IPS-18a (cell line): ENCODE measurements at regions not wholly inside any gene's neighbourhood (a gene's known extent, or its start where the extent isn't known, plus 50 kb on each side); places are given as distances from the start of the nearest gene placed in this dataset.
A peak's percentile ranks its signal among the peaks of the same experiment; 100 is the strongest.

Source experiments
- H3K27ac ChIP-seq: one replicate; pipeline ENCODE4 v1.5.1; 2013; ENCODE audit warnings: low read length
- H3K27me3 ChIP-seq: one replicate; pipeline ENCODE4 v1.6.1; 2013; ENCODE audit warnings: mild to moderate bottlenecking, low read length; ENCODE audit not compliant: control insufficient read depth, insufficient read depth
- H3K36me3 ChIP-seq: one replicate; pipeline ENCODE4 v1.6.1; 2013; ENCODE audit warnings: low read depth, low read length; ENCODE audit not compliant: control insufficient read depth
- H3K4me1 ChIP-seq: one replicate; pipeline ENCODE4 v1.6.1; 2013; ENCODE audit warnings: low read depth, low read length; ENCODE audit not compliant: control insufficient read depth
- H3K4me3 ChIP-seq: one replicate; pipeline ENCODE4 v1.5.1; 2013; ENCODE audit warnings: low read length
- H3K9ac ChIP-seq: one replicate; pipeline ENCODE4 v1.6.1; 2013; ENCODE audit warnings: mild to moderate bottlenecking, low read length, moderate library complexity
- H3K9me3 ChIP-seq: one replicate; pipeline ENCODE4 v1.6.1; 2013; ENCODE audit warnings: low read depth, low read length; ENCODE audit not compliant: control insufficient read depth

GRCh38 chr11:112786196-112786595 is 175.0 kb upstream of the NCAM1 start:
- Histone ChIP-seq H3K9me3 (no peaks in the 10 kb centered on the region), H3K4me1 (peaks cover 5% of the 10 kb centered on the region), H3K27me3 (no peaks in the 10 kb centered on the region), H3K27ac (no peak overlapping the region), H3K4me3 (no peak overlapping the region), H3K9ac (no peak overlapping the region), H3K36me3 (no peaks in the 10 kb centered on the region)

GRCh38 chr11:112786886-112787530 is 174.2 kb upstream of the NCAM1 start:
- Histone ChIP-seq H3K4me3 (no peak overlapping the region), H3K9me3 (no peaks in the 10 kb centered on the region), H3K9ac (no peak overlapping the region)

GRCh38 chr11:112789481-112789880 is 171.7 kb upstream of the NCAM1 start:
- Histone ChIP-seq H3K36me3 (no peaks in the 10 kb centered on the region), H3K9ac (no peak overlapping the region), H3K4me1 (no peaks in the 10 kb centered on the region), H3K9me3 (no peaks in the 10 kb centered on the region), H3K4me3 (no peak overlapping the region), H3K27ac (no peak overlapping the region), H3K27me3 (no peaks in the 10 kb centered on the region)

More at GRCh38 chr11:112786886-112787530, 174.2 kb upstream of the NCAM1 start:
- H3K4me1 ChIP-seq, result peaks cover 3% of the 10 kb centered on the region
- H3K27me3 ChIP-seq, result no peaks in the 10 kb centered on the region
- H3K27ac ChIP-seq, result no peak overlapping the region
- H3K36me3 ChIP-seq, result no peaks in the 10 kb centered on the region

- no peaks in the 10 kb centered on the region for H3K9me3 ChIP-seq
- no peak overlapping the region for H3K9ac ChIP-seq
- H3K4me1 ChIP-seq, result no peaks in the 10 kb centered on the region
- H3K27me3 ChIP-seq, result no peaks in the 10 kb centered on the region
- H3K36me3 ChIP-seq, result no peaks in the 10 kb centered on the region
- H3K4me3 ChIP-seq, result no peak overlapping the region
- H3K27ac ChIP-seq, result no peak overlapping the region
Measured at GRCh38 chr11:112790286-112790685, 170.9 kb upstream of the NCAM1 start.

GRCh38 chr11:112792070-112792469 is 169.2 kb upstream of the NCAM1 start:
- Histone ChIP-seq H3K9me3 (no peaks in the 10 kb centered on the region), H3K4me3 (no peak overlapping the region), H3K27ac (no peak overlapping the region), H3K9ac (no peak overlapping the region), H3K27me3 (no peaks in the 10 kb centered on the region), H3K4me1 (peaks cover 13% of the 10 kb centered on the region), H3K36me3 (no peaks in the 10 kb centered on the region)

- Histone ChIP-seq H3K9me3 (no peaks in the 10 kb centered on the region), H3K27me3 (no peaks in the 10 kb centered on the region), H3K36me3 (no peaks in the 10 kb centered on the region), H3K27ac (no peak overlapping the region), H3K4me1 (peaks cover 24% of the 10 kb centered on the region), H3K9ac (no peak overlapping the region), H3K4me3 (no peak overlapping the region)
Measured at GRCh38 chr11:112793416-112793815, 167.8 kb upstream of the NCAM1 start.

- H3K27ac ChIP-seq, result no peak overlapping the region
Measured at GRCh38 chr11:112794331-112794846, 166.8 kb upstream of the NCAM1 start.

GRCh38 chr11:112795142-112795815 is 165.9 kb upstream of the NCAM1 start:
- no peak overlapping the region for H3K4me3 ChIP-seq
- no peak overlapping the region for H3K9ac ChIP-seq
- H3K9me3 ChIP-seq, result no peaks in the 10 kb centered on the region
- H3K4me1 ChIP-seq, result peaks cover 24% of the 10 kb centered on the region
- H3K27me3 ChIP-seq, result no peaks in the 10 kb centered on the region
- no peaks in the 10 kb centered on the region for H3K36me3 ChIP-seq
- H3K27ac ChIP-seq, result no peak overlapping the region

More at GRCh38 chr11:112794331-112794846, 166.8 kb upstream of the NCAM1 start:
- no peaks in the 10 kb centered on the region for H3K27me3 ChIP-seq
- H3K9ac ChIP-seq, result no peak overlapping the region
- H3K9me3 ChIP-seq, result no peaks in the 10 kb centered on the region
- no peak overlapping the region for H3K4me3 ChIP-seq
- H3K4me1 ChIP-seq, result peaks cover 24% of the 10 kb centered on the region
- no peaks in the 10 kb centered on the region for H3K36me3 ChIP-seq

GRCh38 chr11:112795911-112796649 is 165.1 kb upstream of the NCAM1 start:
- H3K27ac ChIP-seq, result no peak overlapping the region

GRCh38 chr11:112797092-112797491 is 164.1 kb upstream of the NCAM1 start:
- Histone ChIP-seq H3K27ac (peak overlapping the region; percentile 60), H3K4me3 (peak overlapping the region; percentile 16), H3K27me3 (no peaks in the 10 kb centered on the region), H3K36me3 (no peaks in the 10 kb centered on the region), H3K9ac (peak overlapping the region; percentile 43), H3K9me3 (no peaks in the 10 kb centered on the region), H3K4me1 (peaks cover 24% of the 10 kb centered on the region)

More at GRCh38 chr11:112795911-112796649, 165.1 kb upstream of the NCAM1 start:
- no peaks in the 10 kb centered on the region for H3K9me3 ChIP-seq
- no peaks in the 10 kb centered on the region for H3K27me3 ChIP-seq
- no peak overlapping the region for H3K9ac ChIP-seq
- H3K36me3 ChIP-seq, result no peaks in the 10 kb centered on the region
- H3K4me3 ChIP-seq, result no peak overlapping the region
- peaks cover 24% of the 10 kb centered on the region for H3K4me1 ChIP-seq

GRCh38 chr11:112797648-112798293 is 163.4 kb upstream of the NCAM1 start:
- Histone ChIP-seq H3K27me3 (no peaks in the 10 kb centered on the region), H3K4me1 (peaks cover 24% of the 10 kb centered on the region), H3K4me3 (peak overlapping the region; percentile 16), H3K9me3 (no peaks in the 10 kb centered on the region), H3K36me3 (no peaks in the 10 kb centered on the region), H3K27ac (peak overlapping the region; percentile 60), H3K9ac (peak overlapping the region; percentile 43)
